ENCODE measurements at regions not wholly inside any gene's neighbourhood (a gene's known extent, or its start where the extent isn't known, plus 50 kb on each side); places are given as distances from the start of the nearest gene placed in this dataset.

DNA sequence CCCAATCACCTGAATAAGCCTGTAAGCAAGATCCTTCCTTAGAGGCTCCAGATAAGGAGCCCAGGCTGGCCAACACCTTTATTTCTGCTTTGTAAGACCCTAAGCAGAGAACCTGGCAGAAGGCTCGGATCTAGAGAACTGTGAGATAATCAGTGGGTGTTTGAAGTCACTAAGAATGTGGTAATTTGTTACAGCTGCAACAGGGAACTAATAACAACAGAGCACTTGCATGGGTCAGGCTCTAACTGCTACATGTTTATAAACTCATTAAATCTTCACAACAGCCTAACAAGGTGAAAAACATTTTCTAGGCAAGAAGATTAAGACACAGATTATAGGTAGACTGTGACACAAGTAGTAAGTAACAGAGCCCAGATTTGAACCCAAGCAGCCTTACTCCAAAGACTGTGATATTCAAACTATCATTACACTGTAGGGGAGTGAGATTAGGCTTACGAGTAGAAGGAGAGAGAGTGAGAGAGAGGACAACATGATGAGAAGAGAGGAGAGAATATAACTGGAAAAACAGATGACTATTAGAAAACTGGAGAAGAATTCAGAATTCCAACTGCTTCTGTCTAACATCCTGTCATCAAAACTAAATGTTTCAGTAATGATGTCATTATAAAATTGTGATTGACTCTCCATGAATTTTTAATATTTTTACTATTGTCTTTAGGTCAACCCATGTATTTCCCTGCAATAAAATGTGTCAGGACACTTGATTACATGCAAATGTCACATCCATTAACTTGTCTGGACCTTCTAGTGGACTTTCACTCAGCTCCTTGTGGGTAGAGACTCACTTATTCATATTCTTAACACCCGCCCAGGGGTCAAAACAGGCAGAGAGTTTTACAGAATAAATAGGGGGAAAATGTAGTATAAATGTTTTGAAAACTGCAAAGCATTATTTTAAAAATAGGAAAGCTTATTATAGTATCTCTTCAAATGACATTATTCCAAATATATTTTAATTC, 290.9 kb upstream of the RGMB start:
- no peak overlapping the region for H3K4me3 ChIP-seq
- no peaks in the 10 kb centered on the region for H3K27me3 ChIP-seq (ENCODE audit: low read depth)
- in situ Hi-C loops (cut with MboI; ENCODE audit: low sequenced_read_pairs), result no loop called here
- H3K4me1 ChIP-seq, result no peaks in the 10 kb centered on the region
- no peak for DNase-seq (ENCODE audit: low spot score in 2 of 2)
- H3K9me3 ChIP-seq, result no peaks in the 10 kb centered on the region
- no peaks in the 10 kb centered on the region for H3K36me3 ChIP-seq (replicated peaks)

DNA sequence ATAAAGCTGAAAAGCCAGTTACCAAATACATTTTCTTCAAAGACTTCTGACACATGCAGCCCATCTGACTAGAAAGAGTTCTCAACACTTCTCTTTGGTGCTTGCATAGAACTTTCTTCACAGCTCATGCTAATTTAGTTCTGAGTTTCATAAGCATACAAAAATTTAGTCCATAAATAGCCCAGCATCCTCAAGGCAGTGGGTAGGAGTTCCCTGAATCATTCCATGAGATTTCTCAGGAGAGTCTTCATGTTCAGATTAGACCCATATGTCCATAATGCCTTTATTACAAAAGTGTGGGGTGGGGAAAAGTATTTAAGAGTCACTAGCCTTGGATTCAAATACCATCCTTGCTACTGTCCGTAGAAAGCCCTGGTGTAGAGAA, 290.2 kb upstream of the RGMB start:
- H3K27me3 ChIP-seq (ENCODE audit: low read depth), result no peaks in the 10 kb centered on the region
- H3K36me3 ChIP-seq (replicated peaks), result no peaks in the 10 kb centered on the region
- H3K4me1 ChIP-seq, result no peaks in the 10 kb centered on the region
- no peak overlapping the region for H3K4me3 ChIP-seq
- H3K9me3 ChIP-seq, result no peaks in the 10 kb centered on the region
- in situ Hi-C loops (cut with MboI; ENCODE audit: low sequenced_read_pairs), result no loop called here
- DNase-seq (ENCODE audit: low spot score in 2 of 2), result no peak

DNA sequence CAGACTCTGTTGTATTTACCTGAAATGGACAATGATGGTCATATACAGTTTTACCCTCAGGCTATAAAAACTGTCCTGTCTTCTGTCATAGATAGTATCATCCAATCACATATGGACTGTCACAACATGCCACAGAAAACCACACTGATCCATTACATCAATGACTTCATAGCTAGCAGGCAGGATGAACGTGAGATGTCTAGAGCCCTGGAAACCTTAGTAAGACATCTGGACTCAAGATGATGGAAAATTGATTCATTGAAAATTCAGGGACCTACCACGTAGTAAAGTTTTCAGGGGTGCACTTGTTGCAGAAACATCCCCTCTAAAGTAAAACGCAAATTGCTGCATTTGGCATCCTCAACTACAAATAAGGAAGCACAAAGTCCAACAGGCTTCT, 284.4 kb upstream of the RGMB start:
- Histone ChIP-seq H3K36me3 (replicated peaks) (no peaks in the 10 kb centered on the region), H3K4me1 (no peaks in the 10 kb centered on the region), H3K4me3 (no peak overlapping the region), H3K27me3 (ENCODE audit: low read depth) (no peaks in the 10 kb centered on the region), H3K9me3 (no peaks in the 10 kb centered on the region; the same call in 1 of the 2 replicates)
- no peak for DNase-seq (ENCODE audit: low spot score in 2 of 2)
- in situ Hi-C loops (cut with MboI; ENCODE audit: low sequenced_read_pairs), result no loop called here

DNA sequence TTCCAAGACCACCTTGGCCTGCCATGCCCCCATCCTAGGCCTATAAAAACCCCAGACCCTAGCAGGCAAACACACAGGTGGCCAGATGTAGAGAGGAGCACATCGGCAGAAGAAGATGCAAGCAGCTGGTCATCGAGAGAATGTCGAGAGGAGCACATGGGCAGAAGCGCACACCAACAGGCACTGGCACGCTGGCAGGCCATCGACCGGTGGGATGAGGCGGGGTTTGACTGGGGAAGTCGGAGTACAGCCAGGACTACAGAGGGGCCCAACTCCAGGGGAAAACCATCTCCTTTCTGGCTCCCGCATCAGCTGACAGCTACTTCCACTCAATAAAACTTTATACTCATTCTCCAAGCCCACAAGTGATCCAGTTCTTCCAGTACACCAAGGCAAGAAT, 283.1 kb upstream of the RGMB start:
- Histone ChIP-seq H3K4me3 (no peak overlapping the region), H3K9me3 (no peaks in the 10 kb centered on the region; the same call in 1 of the 2 replicates), H3K36me3 (replicated peaks) (no peaks in the 10 kb centered on the region), H3K27me3 (ENCODE audit: low read depth) (no peaks in the 10 kb centered on the region), H3K4me1 (no peaks in the 10 kb centered on the region)
- in situ Hi-C loops (cut with MboI; ENCODE audit: low sequenced_read_pairs), result no loop called here
- DNase-seq (ENCODE audit: low spot score in 2 of 2), result no peak

DNA sequence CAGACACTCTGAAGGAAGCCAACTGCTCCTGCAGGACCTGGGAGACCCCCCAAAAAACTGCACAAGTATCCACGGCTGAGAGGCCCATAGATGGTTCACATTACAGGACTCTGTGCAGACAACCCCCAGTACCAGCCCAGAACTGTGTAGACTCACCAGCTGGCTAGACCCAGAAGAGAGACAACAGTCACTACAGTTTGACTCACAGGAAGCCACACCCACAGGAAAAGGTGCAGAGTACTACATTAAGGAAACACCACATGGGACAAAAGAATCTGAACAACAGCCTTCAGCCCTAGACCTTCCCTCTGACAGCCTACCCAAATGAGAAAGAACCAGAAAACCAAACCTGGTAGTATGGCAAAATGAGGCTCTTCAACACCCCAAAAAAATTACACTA, 281.2 kb upstream of the RGMB start:
- no peaks in the 10 kb centered on the region for H3K27me3 ChIP-seq (ENCODE audit: low read depth)
- no peak overlapping the region for H3K4me3 ChIP-seq
- in situ Hi-C loops (cut with MboI; ENCODE audit: low sequenced_read_pairs), result no loop called here
- H3K9me3 ChIP-seq, result no peaks in the 10 kb centered on the region; the same call in 1 of the 2 replicates
- no peaks in the 10 kb centered on the region for H3K4me1 ChIP-seq
- no peaks in the 10 kb centered on the region for H3K36me3 ChIP-seq (replicated peaks)
- no peak for DNase-seq (ENCODE audit: low spot score in 2 of 2)

DNA sequence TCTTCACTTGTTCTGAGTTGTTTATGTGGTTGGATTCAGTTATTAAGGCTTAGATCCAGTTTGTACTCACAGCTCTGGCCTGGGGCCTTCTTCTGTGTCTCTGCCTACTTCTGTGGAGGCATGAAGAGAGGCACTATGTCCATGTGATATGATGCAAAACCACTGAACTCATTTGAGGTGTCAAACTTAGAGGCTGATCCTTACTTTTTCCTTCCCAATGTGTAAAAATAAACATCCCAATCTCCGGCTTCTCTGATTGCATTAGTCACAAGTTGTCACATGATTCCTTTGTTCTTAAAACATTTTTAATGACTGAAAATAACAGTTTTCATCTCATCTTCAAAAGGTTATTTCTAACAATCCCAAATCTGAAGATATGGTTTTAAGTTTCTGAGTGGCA, 276.0 kb upstream of the RGMB start:
- no peaks in the 10 kb centered on the region for H3K27me3 ChIP-seq (ENCODE audit: low read depth)
- H3K9me3 ChIP-seq, result no peaks in the 10 kb centered on the region; the same call in 1 of the 2 replicates
- in situ Hi-C loops (cut with MboI; ENCODE audit: low sequenced_read_pairs), result no loop called here
- H3K36me3 ChIP-seq (replicated peaks), result no peaks in the 10 kb centered on the region
- no peak overlapping the region for H3K4me3 ChIP-seq
- DNase-seq (ENCODE audit: low spot score in 2 of 2), result no peak
- no peaks in the 10 kb centered on the region; the same call in 1 of the 2 replicates for H3K4me1 ChIP-seq

DNA sequence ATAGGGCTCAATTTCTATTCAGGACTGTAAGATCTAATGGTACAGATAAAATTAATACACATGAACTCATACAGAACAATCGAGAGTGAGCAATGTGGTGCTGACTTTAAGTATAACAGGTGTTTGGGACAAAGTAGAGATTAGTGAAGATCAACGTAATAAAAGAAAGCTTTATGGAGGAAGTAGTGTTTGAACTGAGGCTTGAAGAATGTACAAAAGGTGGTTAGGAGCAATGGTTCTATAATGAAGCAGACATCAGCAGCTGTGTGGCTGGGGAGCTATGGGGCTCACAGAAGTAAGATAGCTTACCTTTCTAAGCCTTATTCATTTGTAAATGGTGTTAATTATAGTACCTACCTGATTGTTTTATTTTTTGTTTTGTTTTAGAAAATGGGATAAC, 275.4 kb upstream of the RGMB start:
- in situ Hi-C loops (cut with MboI; ENCODE audit: low sequenced_read_pairs), result no loop called here
- H3K9me3 ChIP-seq, result no peaks in the 10 kb centered on the region; the same call in 1 of the 2 replicates
- no peaks in the 10 kb centered on the region; the same call in 1 of the 2 replicates for H3K4me1 ChIP-seq
- no peak for DNase-seq (ENCODE audit: low spot score in 2 of 2)
- H3K27me3 ChIP-seq (ENCODE audit: low read depth), result no peaks in the 10 kb centered on the region
- H3K36me3 ChIP-seq (replicated peaks), result no peaks in the 10 kb centered on the region
- H3K4me3 ChIP-seq, result no peak overlapping the region

DNA sequence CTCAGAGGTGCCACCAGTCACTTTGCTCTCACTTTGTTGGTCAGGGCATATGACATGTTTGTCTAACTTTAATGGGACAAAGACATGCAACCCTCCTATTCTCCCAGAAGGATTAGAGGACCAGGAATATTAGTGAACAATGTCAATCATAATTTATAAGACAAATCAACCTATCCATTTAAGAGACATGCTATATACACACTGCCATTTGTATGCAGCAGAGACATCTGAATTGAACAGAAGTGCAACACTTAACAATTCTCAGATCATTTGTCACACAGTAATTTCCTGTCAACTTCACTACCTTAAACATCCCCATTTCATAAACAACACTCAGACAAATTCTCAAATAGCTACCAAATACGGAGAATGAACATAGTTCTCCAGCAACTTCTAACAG, 273.6 kb upstream of the RGMB start:
- H3K27me3 ChIP-seq (ENCODE audit: low read depth), result no peaks in the 10 kb centered on the region
- no peaks in the 10 kb centered on the region for H3K9me3 ChIP-seq
- H3K4me1 ChIP-seq, result no peaks in the 10 kb centered on the region; the same call in 1 of the 2 replicates
- H3K4me3 ChIP-seq, result no peak overlapping the region
- no peak for DNase-seq (ENCODE audit: low spot score in 2 of 2)
- no peaks in the 10 kb centered on the region for H3K36me3 ChIP-seq (replicated peaks)
- in situ Hi-C loops (cut with MboI; ENCODE audit: low sequenced_read_pairs), result no loop called here

DNA sequence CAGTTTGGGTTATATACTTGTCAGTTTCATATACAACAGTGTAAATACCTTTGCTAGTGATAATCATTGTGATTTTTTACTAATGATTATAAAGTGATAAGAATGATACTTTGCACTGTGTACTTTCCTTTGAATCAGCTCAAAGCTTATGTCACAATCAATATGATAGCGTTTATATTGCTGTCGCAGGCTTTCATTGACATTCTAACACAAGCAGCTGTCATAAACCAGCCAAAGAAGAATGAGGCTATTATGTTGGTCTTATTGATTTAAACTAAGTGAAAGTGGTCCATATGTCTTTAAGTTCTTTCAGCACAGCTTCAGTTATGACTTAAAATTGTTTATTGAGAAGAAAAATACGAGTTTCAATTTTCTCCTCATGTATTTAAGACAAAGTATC, 272.7 kb upstream of the RGMB start:
- Histone ChIP-seq H3K4me3 (no peak overlapping the region), H3K36me3 (replicated peaks) (no peaks in the 10 kb centered on the region), H3K4me1 (no peaks in the 10 kb centered on the region; the same call in 1 of the 2 replicates), H3K9me3 (no peaks in the 10 kb centered on the region), H3K27me3 (ENCODE audit: low read depth) (no peaks in the 10 kb centered on the region)
- in situ Hi-C loops (cut with MboI; ENCODE audit: low sequenced_read_pairs), result no loop called here
- DNase-seq (ENCODE audit: low spot score in 2 of 2), result no peak

DNA sequence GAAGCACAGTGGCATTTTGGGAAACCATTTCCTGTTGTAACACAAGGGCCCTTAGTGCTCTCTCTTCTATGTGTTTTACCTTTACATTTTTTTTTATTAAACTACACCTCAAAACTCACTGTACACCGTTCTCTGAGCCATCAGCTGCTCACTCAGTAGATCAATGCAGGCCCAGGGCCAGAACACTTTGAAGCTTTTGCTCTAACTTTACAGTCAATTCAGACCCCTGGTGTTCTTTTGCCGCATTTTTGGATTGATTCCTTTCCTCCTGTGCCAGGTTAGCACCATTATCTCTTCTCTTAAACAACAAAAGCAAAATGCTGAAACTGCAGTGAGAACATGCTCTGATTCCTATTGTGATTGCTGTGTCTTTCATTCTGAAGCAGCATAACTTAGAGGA, 269.8 kb upstream of the RGMB start:
- in situ Hi-C loops (cut with MboI; ENCODE audit: low sequenced_read_pairs), result no loop called here
- DNase-seq (ENCODE audit: low spot score in 2 of 2), result no peak
- Histone ChIP-seq H3K4me3 (no peak overlapping the region), H3K9me3 (no peaks in the 10 kb centered on the region), H3K27me3 (ENCODE audit: low read depth) (no peaks in the 10 kb centered on the region), H3K36me3 (replicated peaks) (no peaks in the 10 kb centered on the region), H3K4me1 (no peaks in the 10 kb centered on the region)

DNA sequence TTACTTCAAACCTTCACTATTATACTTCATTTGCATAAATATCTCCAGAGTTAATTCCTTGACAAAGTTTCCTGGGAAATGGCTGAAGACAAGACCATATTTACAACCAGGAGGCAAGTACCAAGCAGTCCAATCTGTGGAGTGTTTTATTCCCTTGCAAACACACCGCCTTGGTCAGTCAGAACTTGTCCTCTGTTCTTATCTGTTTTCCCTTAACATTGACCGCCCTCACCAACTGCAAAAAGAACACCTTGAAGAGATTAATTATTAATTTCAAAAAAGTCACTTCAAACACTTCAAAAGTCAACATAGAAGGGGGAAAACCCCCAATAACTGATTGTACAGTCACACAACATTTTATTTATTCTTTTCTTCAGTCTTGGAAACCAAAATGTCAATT, 269.0 kb upstream of the RGMB start:
- Histone ChIP-seq H3K4me1 (no peaks in the 10 kb centered on the region), H3K27me3 (ENCODE audit: low read depth) (no peaks in the 10 kb centered on the region), H3K36me3 (replicated peaks) (no peaks in the 10 kb centered on the region), H3K4me3 (no peak overlapping the region), H3K9me3 (no peaks in the 10 kb centered on the region)
- DNase-seq (ENCODE audit: low spot score in 2 of 2), result no peak
- in situ Hi-C loops (cut with MboI; ENCODE audit: low sequenced_read_pairs), result no loop called here

DNA sequence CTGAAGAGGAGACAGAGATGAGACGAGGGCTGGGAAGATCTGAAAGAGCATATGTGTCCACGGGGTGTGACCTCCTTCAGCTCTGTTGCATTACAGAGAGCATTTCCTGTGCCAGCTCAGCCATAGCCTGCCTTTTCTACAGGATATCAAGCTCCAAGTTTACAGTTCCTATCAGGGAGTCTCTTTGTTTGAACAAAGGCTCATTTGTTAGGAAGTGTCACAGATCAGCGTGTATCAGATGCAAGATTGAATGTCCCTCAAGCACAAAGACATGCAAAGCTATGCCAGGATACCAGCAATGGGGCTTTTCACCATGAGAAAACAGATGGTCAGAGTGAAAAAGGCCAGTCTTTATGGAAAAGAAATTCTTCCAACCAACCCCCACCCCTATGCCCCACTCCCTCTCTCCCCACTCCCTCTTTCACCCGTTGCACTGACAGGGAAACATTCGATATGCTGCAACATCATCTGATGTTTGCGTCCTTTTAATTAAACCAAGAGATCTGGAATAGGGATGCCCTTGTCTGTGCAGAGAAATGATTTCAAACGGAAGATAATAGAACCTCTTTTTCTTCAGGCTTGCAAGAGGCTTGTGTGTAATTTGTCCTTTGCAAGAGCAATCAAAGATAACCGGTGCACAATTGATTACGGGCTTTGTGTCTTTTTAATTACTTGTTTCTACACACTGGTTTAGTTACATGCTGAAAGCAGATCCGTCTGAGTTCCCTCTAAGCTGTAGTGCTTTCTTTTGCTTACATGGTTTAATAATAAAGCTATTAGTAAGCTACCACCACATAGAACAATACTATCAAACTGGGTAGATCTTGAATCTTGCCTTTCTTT, 263.1 kb upstream of the RGMB start:
- Histone ChIP-seq H3K27me3 (ENCODE audit: low read depth) (no peaks in the 10 kb centered on the region), H3K4me1 (no peaks in the 10 kb centered on the region), H3K9me3 (no peaks in the 10 kb centered on the region), H3K36me3 (replicated peaks) (no peaks in the 10 kb centered on the region), H3K4me3 (no peak overlapping the region)
- no peak for DNase-seq (ENCODE audit: low spot score in 2 of 2)
- in situ Hi-C loops (cut with MboI; ENCODE audit: low sequenced_read_pairs), result no loop called here

DNA sequence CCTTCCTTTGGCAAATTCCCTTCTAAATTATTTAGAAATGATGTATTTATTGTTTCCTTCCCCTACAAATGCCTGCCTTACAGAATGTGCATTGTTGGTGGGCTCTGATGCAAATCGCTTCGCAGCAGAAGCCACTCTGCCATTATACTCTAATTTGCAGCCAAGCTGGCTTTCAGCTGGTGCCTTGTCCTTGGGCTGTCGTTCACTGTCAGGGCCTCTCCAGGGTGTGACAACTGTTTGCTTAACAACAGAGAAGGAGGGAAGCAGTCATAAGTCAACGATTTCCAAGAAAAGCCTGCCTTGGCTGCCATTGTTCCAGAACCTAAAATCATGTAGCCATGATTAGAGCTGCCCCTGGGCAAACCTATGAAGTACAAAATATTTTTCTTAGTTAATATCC, 260.1 kb upstream of the RGMB start:
- Histone ChIP-seq H3K9me3 (no peaks in the 10 kb centered on the region), H3K4me1 (no peaks in the 10 kb centered on the region), H3K27me3 (ENCODE audit: low read depth) (no peaks in the 10 kb centered on the region), H3K4me3 (no peak overlapping the region), H3K36me3 (replicated peaks) (no peaks in the 10 kb centered on the region)
- no peak for DNase-seq (ENCODE audit: low spot score in 2 of 2)
- in situ Hi-C loops (cut with MboI; ENCODE audit: low sequenced_read_pairs), result no loop called here

DNA sequence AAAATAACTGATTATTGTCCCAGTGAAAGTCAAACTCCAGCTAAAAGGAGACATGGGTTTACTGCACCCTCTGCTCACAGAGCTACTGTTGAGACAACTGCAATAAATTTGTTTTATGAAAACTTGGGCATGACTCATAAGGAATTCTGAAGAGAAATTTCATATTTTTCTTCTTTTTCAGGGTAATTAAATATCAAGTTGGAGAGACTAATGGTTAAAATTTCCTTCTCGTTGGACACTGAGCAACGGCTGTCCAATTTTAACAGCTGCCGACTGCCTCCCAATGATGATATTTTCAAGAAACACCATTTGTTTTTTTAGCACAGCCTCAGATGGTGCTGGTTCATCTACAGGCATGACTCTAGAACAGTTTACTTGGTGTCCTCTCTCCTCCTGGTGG, 259.2 kb upstream of the RGMB start:
- H3K9me3 ChIP-seq, result no peaks in the 10 kb centered on the region
- in situ Hi-C loops (cut with MboI; ENCODE audit: low sequenced_read_pairs), result no loop called here
- H3K27me3 ChIP-seq (ENCODE audit: low read depth), result no peaks in the 10 kb centered on the region
- no peak for DNase-seq (ENCODE audit: low spot score in 2 of 2)
- no peaks in the 10 kb centered on the region for H3K4me1 ChIP-seq
- H3K4me3 ChIP-seq, result no peak overlapping the region
- H3K36me3 ChIP-seq (replicated peaks), result no peaks in the 10 kb centered on the region

Measured in HAP-1 (cell line).